Natural killer cell (primary cell): ENCODE measurements at regions not wholly inside any gene's neighbourhood (a gene's known extent, or its start where the extent isn't known, plus 50 kb on each side); places are given as distances from the start of the nearest gene placed in this dataset.

Experiments
- ATAC-seq, 3 donors: fragments of 150-1000 bp in 2 of 3; fragments of 200-7000 bp in 1 of 3; cut with Tn5 transposase; 1 replicate in 1 of 3; 2 replicates in 2 of 3; pipeline ENCODE4 v1.10.0; 2021; ENCODE audit warnings: mild to moderate bottlenecking in 2 of 3, moderate library complexity in 2 of 3
- DNase-seq, 2 donors: peaks; one replicate each; pipeline versions ENCODE4 v3.0.0 to v3.0.0-alpha.2; 2013 to 2021; ENCODE audit warnings: mixed read lengths in 1 of 2
- H3K27ac ChIP-seq: one replicate; pipeline ENCODE4 v1.5.1; 2013; ENCODE audit warnings: mild to moderate bottlenecking, low read length
- H3K27me3 ChIP-seq: one replicate; pipeline ENCODE4 v1.6.1; 2013; ENCODE audit warnings: low read length; ENCODE audit not compliant: control insufficient read depth, insufficient read depth
- H3K36me3 ChIP-seq: one replicate; pipeline ENCODE4 v1.6.1; 2013; ENCODE audit warnings: low read length; ENCODE audit not compliant: control insufficient read depth, insufficient read depth
- H3K4me1 ChIP-seq: one replicate; pipeline ENCODE4 v1.6.1; 2013; ENCODE audit warnings: low read length; ENCODE audit not compliant: control insufficient read depth, insufficient read depth
- H3K4me3 ChIP-seq: one replicate; pipeline ENCODE4 v1.5.1; 2013; ENCODE audit warnings: low read length
- H3K9me3 ChIP-seq: one replicate; pipeline ENCODE4 v1.6.1; 2013; ENCODE audit warnings: low read length; ENCODE audit not compliant: control insufficient read depth, insufficient read depth
- H3K27ac Mint-ChIP-seq, 2 donors: one replicate each; pipeline ENCODE4 v1.8.0; 2022; ENCODE audit warnings: mild to moderate bottlenecking in 2 of 2, mixed read lengths in 2 of 2, moderate library complexity in 1 of 2
- H3K27me3 Mint-ChIP-seq, 2 donors: one replicate each; pipeline ENCODE4 v1.8.0; 2022; ENCODE audit warnings: low read depth in 2 of 2, mixed read lengths in 2 of 2
- H3K36me3 Mint-ChIP-seq: one replicate; pipeline ENCODE4 v1.8.0; 2022; ENCODE audit warnings: mixed read lengths
- H3K4me1 Mint-ChIP-seq, 2 donors: one replicate each; pipeline ENCODE4 v1.8.0; 2022; ENCODE audit warnings: mixed read lengths in 2 of 2
- H3K4me3 Mint-ChIP-seq: one replicate; pipeline ENCODE4 v1.8.0; 2022; ENCODE audit warnings: mild to moderate bottlenecking, moderate library complexity, mixed read lengths
- H3K9me3 Mint-ChIP-seq, 2 donors: one replicate each; pipeline ENCODE4 v1.8.0; 2022; ENCODE audit warnings: mixed read lengths in 2 of 2
- WGBS: methylation state at CpG from one replicate; pipeline ENCODE4 v1.1.7; 2013; ENCODE audit warnings: missing lambda C conversion rate; ENCODE audit not compliant: insufficient coverage; 5-methylcytosine and 5-hydroxymethylcytosine counted together
- intact Hi-C: fragments of 100-400 bp; cut with micrococcal nuclease; formaldehyde crosslinking; loops from one replicate; pipeline ENCODE4 v1.14.2; 2022
- TF ChIP-seq, protein P1 (sequence below): fragments of 200-600 bp; IDR thresholded peaks from one replicate; pipeline ENCODE4 v1.8.0; 2022; ENCODE audit warnings: antibody characterized with exemption

GRCh38 chr1:209342441-209343175 lies 240.9 kb upstream of the CAMK1G start:
- Histone ChIP-seq H3K27ac (no peak overlapping the region), H3K9me3 (no peaks in the 10 kb centered on the region), H3K4me1 (no peaks in the 10 kb centered on the region), H3K4me3 (no peak overlapping the region), H3K27me3 (no peaks in the 10 kb centered on the region), H3K36me3 (no peaks in the 10 kb centered on the region)
- DNase-seq: no peak
- TF ChIP-seq, protein P1, sequence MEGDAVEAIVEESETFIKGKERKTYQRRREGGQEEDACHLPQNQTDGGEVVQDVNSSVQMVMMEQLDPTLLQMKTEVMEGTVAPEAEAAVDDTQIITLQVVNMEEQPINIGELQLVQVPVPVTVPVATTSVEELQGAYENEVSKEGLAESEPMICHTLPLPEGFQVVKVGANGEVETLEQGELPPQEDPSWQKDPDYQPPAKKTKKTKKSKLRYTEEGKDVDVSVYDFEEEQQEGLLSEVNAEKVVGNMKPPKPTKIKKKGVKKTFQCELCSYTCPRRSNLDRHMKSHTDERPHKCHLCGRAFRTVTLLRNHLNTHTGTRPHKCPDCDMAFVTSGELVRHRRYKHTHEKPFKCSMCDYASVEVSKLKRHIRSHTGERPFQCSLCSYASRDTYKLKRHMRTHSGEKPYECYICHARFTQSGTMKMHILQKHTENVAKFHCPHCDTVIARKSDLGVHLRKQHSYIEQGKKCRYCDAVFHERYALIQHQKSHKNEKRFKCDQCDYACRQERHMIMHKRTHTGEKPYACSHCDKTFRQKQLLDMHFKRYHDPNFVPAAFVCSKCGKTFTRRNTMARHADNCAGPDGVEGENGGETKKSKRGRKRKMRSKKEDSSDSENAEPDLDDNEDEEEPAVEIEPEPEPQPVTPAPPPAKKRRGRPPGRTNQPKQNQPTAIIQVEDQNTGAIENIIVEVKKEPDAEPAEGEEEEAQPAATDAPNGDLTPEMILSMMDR: no peak
- peaks cover 4 to 7% of the 10 kb centered on the region in 2 donors for H3K27me3 Mint-ChIP-seq
- H3K4me3 Mint-ChIP-seq: no peak overlapping the region
- no peaks in the 10 kb centered on the region for H3K4me1 Mint-ChIP-seq
- 81% methylated on average over 9 of the region's 9 CpGs for WGBS
- intact Hi-C loops: no loop called here
- no peaks in the 10 kb centered on the region for H3K9me3 Mint-ChIP-seq
- no peak for ATAC-seq
- H3K27ac Mint-ChIP-seq: no peak overlapping the region
- no peaks in the 10 kb centered on the region for H3K36me3 Mint-ChIP-seq

GRCh38 chr1:209343511-209343910 lies 240.0 kb upstream of the CAMK1G start:
- no peak overlapping the region for H3K27ac ChIP-seq
- DNase-seq: no peak
- TF ChIP-seq, protein P1: no peak
- H3K27me3 ChIP-seq: no peaks in the 10 kb centered on the region
- no peak for ATAC-seq
- H3K27ac Mint-ChIP-seq: no peak overlapping the region
- H3K36me3 Mint-ChIP-seq: no peaks in the 10 kb centered on the region
- 89% methylated on average over 4 of the region's 4 CpGs for WGBS
- no peaks in the 10 kb centered on the region for H3K9me3 ChIP-seq
- no peaks in the 10 kb centered on the region for H3K4me1 Mint-ChIP-seq
- H3K4me3 Mint-ChIP-seq: no peak overlapping the region
- intact Hi-C loops: no loop called here
- H3K36me3 ChIP-seq: no peaks in the 10 kb centered on the region
- H3K9me3 Mint-ChIP-seq: no peaks in the 10 kb centered on the region
- no peaks in the 10 kb centered on the region for H3K4me1 ChIP-seq
- peaks cover 4 to 7% of the 10 kb centered on the region in 2 donors for H3K27me3 Mint-ChIP-seq
- H3K4me3 ChIP-seq: no peak overlapping the region

DNA sequence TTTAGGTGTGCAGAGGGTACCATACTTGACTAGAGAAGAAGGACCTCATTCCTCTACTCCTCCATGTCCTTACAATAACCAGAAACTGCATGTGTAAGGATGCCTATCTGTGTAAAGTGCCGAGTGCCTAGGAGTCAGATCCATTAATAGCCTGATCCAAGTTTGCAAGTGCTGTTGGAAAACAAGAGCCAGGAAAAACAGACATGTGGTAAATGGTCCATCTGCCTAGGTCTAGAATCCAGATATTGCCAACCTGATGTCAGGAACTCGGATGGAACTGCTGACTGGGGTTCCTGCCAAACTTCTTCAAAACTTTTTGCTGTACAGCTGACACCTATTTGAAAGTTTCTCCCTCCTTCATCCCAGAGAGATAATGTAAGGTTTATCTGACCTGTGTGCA lies 239.4 kb upstream of the CAMK1G start:
- H3K36me3 Mint-ChIP-seq: no peaks in the 10 kb centered on the region
- intact Hi-C loops: no loop called here

More for the DNA sequence above, 239.4 kb upstream of the CAMK1G start:
- H3K27me3 ChIP-seq: no peaks in the 10 kb centered on the region
- ATAC-seq (no peak), DNase-seq (no peak)
- peaks cover 6 to 7% of the 10 kb centered on the region in 2 donors for H3K27me3 Mint-ChIP-seq
- no peak overlapping the region for H3K4me3 Mint-ChIP-seq
- 92% methylated on average over 2 of the region's 2 CpGs for WGBS
- H3K9me3 ChIP-seq: no peaks in the 10 kb centered on the region
- H3K4me3 ChIP-seq: no peak overlapping the region
- no peak overlapping the region for H3K27ac ChIP-seq
- no peaks in the 10 kb centered on the region for H3K36me3 ChIP-seq
- no peaks in the 10 kb centered on the region for H3K4me1 Mint-ChIP-seq
- H3K27ac Mint-ChIP-seq: no peak overlapping the region
- no peaks in the 10 kb centered on the region for H3K9me3 Mint-ChIP-seq
- TF ChIP-seq, protein P1: no peak
- H3K4me1 ChIP-seq: no peaks in the 10 kb centered on the region
